ENCODE measurements at regions not wholly inside any gene's neighbourhood (a gene's known extent, or its start where the extent isn't known, plus 50 kb on each side); places are given as distances from the start of the nearest gene placed in this dataset.

DNA sequence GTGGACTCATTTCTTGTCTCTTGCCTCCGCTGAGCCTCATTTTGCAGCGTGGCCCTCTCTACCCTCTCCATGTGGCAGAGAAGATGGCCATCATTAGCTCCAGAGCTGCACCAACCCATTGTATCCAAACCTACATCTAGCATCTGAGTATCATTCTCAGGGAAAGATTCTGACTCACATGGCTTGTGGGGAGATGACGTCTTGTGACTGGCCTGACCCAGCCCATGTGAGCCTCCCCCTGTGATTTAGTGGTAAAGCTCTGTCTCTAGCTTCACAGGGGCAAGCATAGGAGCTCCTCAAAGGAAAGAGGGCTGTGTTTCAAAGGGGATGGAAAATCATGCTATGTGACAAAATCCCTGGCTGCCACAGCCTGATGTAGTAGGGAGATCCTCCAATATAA, 87.4 kb upstream of the RBMS1 start:
- TF ChIP-seq BACH2 (CRISPR knock-in tag; IDR thresholded peaks at IDR 0.05; ENCODE audit: borderline replicate concordance) (no peak), ZNF8 (CRISPR knock-in tag; IDR thresholded peaks at IDR 0.05) (no peak), ISL1 (CRISPR knock-in tag; IDR thresholded peaks at IDR 0.05) (no peak), ARNTL (CRISPR knock-in tag; IDR thresholded peaks at IDR 0.05; ENCODE audit: borderline replicate concordance, low read depth) (no peak), GLIS3 (CRISPR knock-in tag; IDR thresholded peaks at IDR 0.05) (no peak), OSR1 (CRISPR knock-in tag; IDR thresholded peaks at IDR 0.05) (no peak), ZFP3 (CRISPR knock-in tag; IDR thresholded peaks at IDR 0.05) (no peak), ESRRG (CRISPR knock-in tag; IDR thresholded peaks at IDR 0.05) (no peak), ZC3H10 (CRISPR knock-in tag; IDR thresholded peaks at IDR 0.05) (no peak), PPARA (CRISPR knock-in tag; IDR thresholded peaks at IDR 0.05; ENCODE audit: borderline replicate concordance) (no peak), CSDC2 (CRISPR knock-in tag; IDR thresholded peaks at IDR 0.05) (no peak)
- TF ChIP-seq, protein P1, sequence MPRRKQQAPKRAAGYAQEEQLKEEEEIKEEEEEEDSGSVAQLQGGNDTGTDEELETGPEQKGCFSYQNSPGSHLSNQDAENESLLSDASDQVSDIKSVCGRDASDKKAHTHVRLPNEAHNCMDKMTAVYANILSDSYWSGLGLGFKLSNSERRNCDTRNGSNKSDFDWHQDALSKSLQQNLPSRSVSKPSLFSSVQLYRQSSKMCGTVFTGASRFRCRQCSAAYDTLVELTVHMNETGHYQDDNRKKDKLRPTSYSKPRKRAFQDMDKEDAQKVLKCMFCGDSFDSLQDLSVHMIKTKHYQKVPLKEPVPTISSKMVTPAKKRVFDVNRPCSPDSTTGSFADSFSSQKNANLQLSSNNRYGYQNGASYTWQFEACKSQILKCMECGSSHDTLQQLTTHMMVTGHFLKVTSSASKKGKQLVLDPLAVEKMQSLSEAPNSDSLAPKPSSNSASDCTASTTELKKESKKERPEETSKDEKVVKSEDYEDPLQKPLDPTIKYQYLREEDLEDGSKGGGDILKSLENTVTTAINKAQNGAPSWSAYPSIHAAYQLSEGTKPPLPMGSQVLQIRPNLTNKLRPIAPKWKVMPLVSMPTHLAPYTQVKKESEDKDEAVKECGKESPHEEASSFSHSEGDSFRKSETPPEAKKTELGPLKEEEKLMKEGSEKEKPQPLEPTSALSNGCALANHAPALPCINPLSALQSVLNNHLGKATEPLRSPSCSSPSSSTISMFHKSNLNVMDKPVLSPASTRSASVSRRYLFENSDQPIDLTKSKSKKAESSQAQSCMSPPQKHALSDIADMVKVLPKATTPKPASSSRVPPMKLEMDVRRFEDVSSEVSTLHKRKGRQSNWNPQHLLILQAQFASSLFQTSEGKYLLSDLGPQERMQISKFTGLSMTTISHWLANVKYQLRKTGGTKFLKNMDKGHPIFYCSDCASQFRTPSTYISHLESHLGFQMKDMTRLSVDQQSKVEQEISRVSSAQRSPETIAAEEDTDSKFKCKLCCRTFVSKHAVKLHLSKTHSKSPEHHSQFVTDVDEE (CRISPR knock-in tag; IDR thresholded peaks at IDR 0.05) = no peak
- ATAC-seq = no peak

DNA sequence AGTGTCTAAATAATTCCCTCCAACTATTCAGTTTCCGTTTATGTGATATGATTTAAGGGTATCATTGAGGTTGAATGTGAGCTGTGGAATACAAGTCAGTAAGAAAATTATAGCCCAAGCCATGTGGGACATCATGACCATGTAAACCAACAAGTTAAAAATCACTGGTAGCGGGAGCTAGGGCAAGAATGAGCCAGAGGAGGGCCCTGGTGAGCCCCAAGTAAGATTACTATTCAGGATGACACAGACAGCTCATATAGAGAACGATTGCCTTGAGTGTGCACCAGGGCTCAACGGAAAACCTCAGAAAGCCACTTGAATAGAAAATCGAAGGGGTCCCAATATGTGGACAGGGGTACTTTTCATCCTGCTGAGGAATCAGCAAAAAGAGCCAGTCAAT, 87.8 kb upstream of the RBMS1 start:
- no peak for ATAC-seq
- no peak for TF ChIP-seq ARNTL (CRISPR knock-in tag; IDR thresholded peaks at IDR 0.05; ENCODE audit: borderline replicate concordance, low read depth)
- TF ChIP-seq ZNF70 (CRISPR knock-in tag; IDR thresholded peaks at IDR 0.05) = no peak
- TF ChIP-seq, protein P1 (CRISPR knock-in tag; IDR thresholded peaks at IDR 0.05) = no peak
- TF ChIP-seq RARB (CRISPR knock-in tag; IDR thresholded peaks at IDR 0.05) = no peak
- TF ChIP-seq, protein P2, sequence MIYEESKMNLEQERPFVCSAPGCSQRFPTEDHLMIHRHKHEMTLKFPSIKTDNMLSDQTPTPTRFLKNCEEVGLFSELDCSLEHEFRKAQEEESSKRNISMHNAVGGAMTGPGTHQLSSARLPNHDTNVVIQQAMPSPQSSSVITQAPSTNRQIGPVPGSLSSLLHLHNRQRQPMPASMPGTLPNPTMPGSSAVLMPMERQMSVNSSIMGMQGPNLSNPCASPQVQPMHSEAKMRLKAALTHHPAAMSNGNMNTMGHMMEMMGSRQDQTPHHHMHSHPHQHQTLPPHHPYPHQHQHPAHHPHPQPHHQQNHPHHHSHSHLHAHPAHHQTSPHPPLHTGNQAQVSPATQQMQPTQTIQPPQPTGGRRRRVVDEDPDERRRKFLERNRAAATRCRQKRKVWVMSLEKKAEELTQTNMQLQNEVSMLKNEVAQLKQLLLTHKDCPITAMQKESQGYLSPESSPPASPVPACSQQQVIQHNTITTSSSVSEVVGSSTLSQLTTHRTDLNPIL (CRISPR knock-in tag; IDR thresholded peaks at IDR 0.05; ENCODE audit: low read depth) = no peak
- TF ChIP-seq, protein P3, sequence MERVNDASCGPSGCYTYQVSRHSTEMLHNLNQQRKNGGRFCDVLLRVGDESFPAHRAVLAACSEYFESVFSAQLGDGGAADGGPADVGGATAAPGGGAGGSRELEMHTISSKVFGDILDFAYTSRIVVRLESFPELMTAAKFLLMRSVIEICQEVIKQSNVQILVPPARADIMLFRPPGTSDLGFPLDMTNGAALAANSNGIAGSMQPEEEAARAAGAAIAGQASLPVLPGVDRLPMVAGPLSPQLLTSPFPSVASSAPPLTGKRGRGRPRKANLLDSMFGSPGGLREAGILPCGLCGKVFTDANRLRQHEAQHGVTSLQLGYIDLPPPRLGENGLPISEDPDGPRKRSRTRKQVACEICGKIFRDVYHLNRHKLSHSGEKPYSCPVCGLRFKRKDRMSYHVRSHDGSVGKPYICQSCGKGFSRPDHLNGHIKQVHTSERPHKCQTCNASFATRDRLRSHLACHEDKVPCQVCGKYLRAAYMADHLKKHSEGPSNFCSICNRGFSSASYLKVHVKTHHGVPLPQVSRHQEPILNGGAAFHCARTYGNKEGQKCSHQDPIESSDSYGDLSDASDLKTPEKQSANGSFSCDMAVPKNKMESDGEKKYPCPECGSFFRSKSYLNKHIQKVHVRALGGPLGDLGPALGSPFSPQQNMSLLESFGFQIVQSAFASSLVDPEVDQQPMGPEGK (CRISPR knock-in tag; IDR thresholded peaks at IDR 0.05; ENCODE audit: borderline replicate concordance) = no peak
- TF ChIP-seq, protein P4, sequence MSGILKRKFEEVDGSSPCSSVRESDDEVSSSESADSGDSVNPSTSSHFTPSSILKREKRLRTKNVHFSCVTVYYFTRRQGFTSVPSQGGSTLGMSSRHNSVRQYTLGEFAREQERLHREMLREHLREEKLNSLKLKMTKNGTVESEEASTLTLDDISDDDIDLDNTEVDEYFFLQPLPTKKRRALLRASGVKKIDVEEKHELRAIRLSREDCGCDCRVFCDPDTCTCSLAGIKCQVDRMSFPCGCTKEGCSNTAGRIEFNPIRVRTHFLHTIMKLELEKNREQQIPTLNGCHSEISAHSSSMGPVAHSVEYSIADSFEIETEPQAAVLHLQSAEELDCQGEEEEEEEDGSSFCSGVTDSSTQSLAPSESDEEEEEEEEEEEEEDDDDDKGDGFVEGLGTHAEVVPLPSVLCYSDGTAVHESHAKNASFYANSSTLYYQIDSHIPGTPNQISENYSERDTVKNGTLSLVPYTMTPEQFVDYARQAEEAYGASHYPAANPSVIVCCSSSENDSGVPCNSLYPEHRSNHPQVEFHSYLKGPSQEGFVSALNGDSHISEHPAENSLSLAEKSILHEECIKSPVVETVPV (CRISPR knock-in tag; IDR thresholded peaks at IDR 0.05) = no peak
- no peak for TF ChIP-seq BACH2 (CRISPR knock-in tag; IDR thresholded peaks at IDR 0.05; ENCODE audit: borderline replicate concordance)

DNA sequence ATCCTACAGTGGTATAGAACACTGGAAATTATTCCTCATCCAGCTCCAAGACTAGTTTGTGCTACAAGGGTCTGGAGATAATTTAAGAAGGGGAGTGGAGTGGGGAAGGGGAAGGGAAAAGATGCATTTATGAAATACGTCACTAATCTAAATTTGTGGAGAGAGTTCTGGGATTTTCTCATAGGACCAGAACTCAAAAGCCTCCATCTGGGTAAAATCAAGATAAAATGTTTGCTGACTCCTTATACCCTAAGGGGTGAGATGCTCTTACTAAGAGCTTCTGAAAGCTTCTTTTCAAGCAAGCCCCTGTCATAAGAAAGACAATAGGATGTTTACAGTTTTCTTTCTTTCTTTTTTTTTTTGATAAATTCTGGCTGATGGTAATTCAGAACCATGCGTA, 88.5 kb upstream of the RBMS1 start:
- TF ChIP-seq ZNF8 (CRISPR knock-in tag; IDR thresholded peaks at IDR 0.05) (no peak), SNAI2 (CRISPR knock-in tag; IDR thresholded peaks at IDR 0.05) (no peak), ZNF70 (CRISPR knock-in tag; IDR thresholded peaks at IDR 0.05) (no peak), PPARA (CRISPR knock-in tag; IDR thresholded peaks at IDR 0.05; ENCODE audit: borderline replicate concordance) (no peak), RARB (CRISPR knock-in tag; IDR thresholded peaks at IDR 0.05) (no peak), GLIS3 (CRISPR knock-in tag; IDR thresholded peaks at IDR 0.05) (no peak), ZNF565 (CRISPR knock-in tag; conservative IDR thresholded peaks at IDR 0.05; ENCODE audit: low read depth) (no peak), ZFP3 (CRISPR knock-in tag; IDR thresholded peaks at IDR 0.05) (no peak), OSR1 (CRISPR knock-in tag; IDR thresholded peaks at IDR 0.05) (no peak), ZC3H10 (CRISPR knock-in tag; IDR thresholded peaks at IDR 0.05) (no peak)
- ATAC-seq = no peak

All from SK-N-SH treated with all-trans-retinoic acid at 6 μM for 48 hours (cell line).